Nephron (organoid): ENCODE measurements at regions not wholly inside any gene's neighbourhood (a gene's known extent, or its start where the extent isn't known, plus 50 kb on each side); places are given as distances from the start of the nearest gene placed in this dataset.

Experiments used
- H3K27ac Mint-ChIP-seq, 3 experiments: 2 replicates each; pipeline ENCODE4 v1.8.0; 2020; ENCODE audit warnings: mixed read lengths in 3 of 3, mild to moderate bottlenecking in 2 of 3, moderate library complexity in 1 of 3
- H3K27me3 Mint-ChIP-seq: 2 replicates; pipeline ENCODE4 v1.8.0; 2021; ENCODE audit warnings: low read depth, mild to moderate bottlenecking, moderate library complexity, mixed read lengths
- H3K36me3 Mint-ChIP-seq: 2 replicates; pipeline ENCODE4 v1.8.0; 2020; ENCODE audit warnings: low read depth, mixed read lengths
- H3K4me1 Mint-ChIP-seq: 2 replicates; pipeline ENCODE4 v1.8.0; 2020; ENCODE audit warnings: mixed read lengths
- H3K4me3 Mint-ChIP-seq, 3 experiments: 2 replicates each; pipeline ENCODE4 v1.8.0; 2020; ENCODE audit warnings: mild to moderate bottlenecking in 3 of 3, mixed read lengths in 3 of 3, moderate library complexity in 2 of 3
- H3K9me3 Mint-ChIP-seq: 2 replicates; pipeline ENCODE4 v1.8.0; 2020; ENCODE audit warnings: mixed read lengths
- CTCF ChIP-seq, 3 experiments: fragments of 200-600 bp; sonication (generic); IDR thresholded peaks; one replicate each; pipeline ENCODE4 v1.5.0; 2021; ENCODE audit warnings: antibody characterized with exemption in 3 of 3; ENCODE audit not compliant: unreplicated experiment in 3 of 3

GRCh38 chr18:37783771-37784170 lies 218.2 kb upstream of the CELF4 start:
- Mint-ChIP-seq H3K4me3 (no peak overlapping the region), H3K36me3 (no peaks in the 10 kb centered on the region), H3K9me3 (peaks cover 2% of the 10 kb centered on the region), H3K27ac (no peak overlapping the region), H3K27me3 (no peaks in the 10 kb centered on the region), H3K4me1 (no peaks in the 10 kb centered on the region)
- no peak for TF ChIP-seq CTCF (IDR thresholded peaks at IDR 0.05; ENCODE audit: unreplicated experiment in 3 of 3)

- peaks cover 4% of the 10 kb centered on the region for H3K27me3 Mint-ChIP-seq
- TF ChIP-seq CTCF (IDR thresholded peaks at IDR 0.05; ENCODE audit: unreplicated experiment in 3 of 3): no peak
- H3K4me1 Mint-ChIP-seq: no peaks in the 10 kb centered on the region
- no peak overlapping the region for H3K4me3 Mint-ChIP-seq
- H3K27ac Mint-ChIP-seq: no peak overlapping the region
- H3K36me3 Mint-ChIP-seq: no peaks in the 10 kb centered on the region
- no peaks in the 10 kb centered on the region for H3K9me3 Mint-ChIP-seq
Observed at GRCh38 chr18:37779220-37779619, 213.6 kb upstream of the CELF4 start.

GRCh38 chr18:37778417-37779165 lies 213.0 kb upstream of the CELF4 start:
- H3K9me3 Mint-ChIP-seq: no peaks in the 10 kb centered on the region
- H3K4me3 Mint-ChIP-seq: no peak overlapping the region

GRCh38 chr18:37769826-37770225 lies 204.2 kb upstream of the CELF4 start:
- H3K4me1 Mint-ChIP-seq: no peaks in the 10 kb centered on the region
- no peak overlapping the region for H3K27ac Mint-ChIP-seq
- H3K4me3 Mint-ChIP-seq: no peak overlapping the region
- H3K9me3 Mint-ChIP-seq: peaks cover 9% of the 10 kb centered on the region
- H3K27me3 Mint-ChIP-seq: peaks cover 6% of the 10 kb centered on the region
- H3K36me3 Mint-ChIP-seq: no peaks in the 10 kb centered on the region
- TF ChIP-seq CTCF (IDR thresholded peaks at IDR 0.05; ENCODE audit: unreplicated experiment in 3 of 3): no peak

More at GRCh38 chr18:37778417-37779165, 213.0 kb upstream of the CELF4 start:
- H3K36me3 Mint-ChIP-seq: no peaks in the 10 kb centered on the region
- no peak overlapping the region for H3K27ac Mint-ChIP-seq
- TF ChIP-seq CTCF (IDR thresholded peaks at IDR 0.05; ENCODE audit: unreplicated experiment in 3 of 3): peak; percentile 87 to 92 (median 90)
- no peaks in the 10 kb centered on the region for H3K4me1 Mint-ChIP-seq
- peaks cover 4% of the 10 kb centered on the region for H3K27me3 Mint-ChIP-seq

GRCh38 chr18:37764541-37765288 lies 199.1 kb upstream of the CELF4 start:
- Mint-ChIP-seq H3K4me1 (no peaks in the 10 kb centered on the region), H3K4me3 (no peak overlapping the region), H3K36me3 (no peaks in the 10 kb centered on the region), H3K9me3 (peaks cover 4% of the 10 kb centered on the region), H3K27ac (no peak overlapping the region), H3K27me3 (peaks cover 6% of the 10 kb centered on the region)
- TF ChIP-seq CTCF (IDR thresholded peaks at IDR 0.05; ENCODE audit: unreplicated experiment in 3 of 3): no peak
